Activated CD8-positive, alpha-beta memory T cell treated with anti-CD3 and anti-CD28 coated beads for 24 hours (primary cell): ENCODE measurements at regions not wholly inside any gene's neighbourhood (a gene's known extent, or its start where the extent isn't known, plus 50 kb on each side); places are given as distances from the start of the nearest gene placed in this dataset.
A peak's percentile ranks its signal among the peaks of the same experiment; 100 is the strongest.
"Not testable (repeated sequence)": the region's sequence is repeated elsewhere in the genome, so short reads cannot be mapped to it uniquely, and the experiment has no call there.

ENCODE experiments used
- DNase-seq: peaks from one replicate; pipeline ENCODE4 v3.0.0-alpha.2; 2020

DNA sequence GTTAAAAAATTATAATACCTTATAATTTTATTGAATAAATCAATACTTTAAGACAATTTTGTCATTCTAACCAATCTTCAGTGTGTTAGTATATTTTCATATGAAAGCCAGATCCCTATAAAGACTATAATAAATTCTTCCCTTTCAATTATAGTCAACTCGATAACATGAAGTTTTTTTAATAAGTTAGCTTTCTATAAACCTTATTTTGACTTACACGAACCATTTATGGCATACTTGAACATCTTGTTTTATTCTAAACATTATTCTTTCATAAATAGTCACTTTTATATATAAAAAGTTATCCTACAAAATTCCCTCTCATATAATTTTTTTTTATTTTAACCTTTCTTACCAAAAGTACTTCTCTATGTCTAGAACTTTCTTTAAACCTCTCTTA lies 1002.3 kb downstream of the TMEM121 start:
- DNase-seq: no peak

DNA sequence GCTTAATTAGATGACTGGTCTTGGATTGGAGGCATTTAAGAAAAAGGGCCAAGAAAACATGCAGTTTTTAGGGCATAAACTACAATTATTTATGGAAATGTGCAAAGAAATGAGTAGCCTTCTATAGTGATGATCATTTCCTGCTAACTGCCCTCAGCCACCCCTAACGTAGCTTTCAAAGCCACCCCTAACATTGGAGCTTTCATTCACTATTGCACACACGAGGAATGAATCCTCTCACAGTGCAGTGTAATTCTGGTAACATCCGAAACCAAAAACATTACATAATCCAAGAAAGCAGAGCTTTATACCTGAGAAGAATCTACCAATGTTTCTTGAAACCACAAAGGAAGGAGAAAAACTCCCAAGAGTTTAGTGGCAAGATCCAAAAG lies 1003.6 kb downstream of the TMEM121 start:
- DNase-seq: no peak

DNA sequence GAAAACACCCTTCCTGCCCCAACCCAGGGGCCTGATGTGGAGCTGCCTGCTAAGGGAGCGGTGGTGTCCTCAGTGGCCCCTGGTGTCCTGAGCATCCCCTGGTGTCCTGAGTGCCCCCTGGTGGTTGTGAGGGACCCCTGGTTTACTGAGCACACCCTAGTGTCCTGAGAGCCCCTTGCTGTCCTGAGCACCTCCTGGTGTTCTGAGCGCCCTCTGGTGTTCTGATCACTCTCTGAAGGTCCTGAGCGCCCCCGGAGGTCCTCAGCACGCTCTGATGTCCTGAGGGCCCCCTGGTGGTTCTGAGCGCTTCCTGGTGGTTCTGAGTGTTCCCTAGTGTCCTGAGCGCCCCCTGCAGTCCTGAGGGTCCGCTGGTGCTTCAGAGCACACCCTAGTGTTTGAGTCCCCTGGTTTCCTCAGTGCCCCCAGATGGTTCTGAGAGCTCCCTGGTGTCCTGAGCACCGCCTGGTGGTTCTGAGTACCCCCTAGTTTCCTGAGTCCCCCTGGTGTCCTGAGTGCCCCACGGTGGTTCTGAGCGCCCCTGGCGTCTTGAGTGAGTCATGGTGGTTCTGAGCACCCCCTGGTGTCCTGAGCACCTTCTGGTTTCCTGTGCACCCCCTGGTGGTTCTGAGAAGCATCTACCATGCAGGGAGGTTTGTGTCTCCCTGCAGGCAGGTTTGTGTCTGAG lies 1004.2 kb downstream of the TMEM121 start:
- DNase-seq: peak; percentile 64

DNA sequence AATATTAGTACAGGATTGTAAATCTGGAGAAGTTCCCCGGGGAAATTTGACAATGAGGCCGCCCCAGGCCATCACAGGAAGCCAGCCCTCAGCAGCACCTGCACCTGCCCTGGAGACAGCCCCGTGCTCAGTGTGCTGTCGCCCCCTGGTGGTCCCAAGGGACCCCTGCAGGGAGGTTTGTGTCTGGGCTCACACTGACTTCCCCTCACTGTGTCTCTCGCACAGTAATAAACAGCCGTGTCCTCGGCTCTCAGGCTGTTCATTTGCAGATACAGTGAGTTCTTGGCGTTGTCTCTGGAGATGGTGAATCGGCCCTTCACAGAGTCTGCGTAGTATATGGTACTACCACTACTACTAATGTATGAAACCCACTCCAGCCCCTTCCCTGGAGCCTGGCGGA lies 1011.2 kb downstream of the TMEM121 start:
- peak; percentile 66 for DNase-seq

DNA sequence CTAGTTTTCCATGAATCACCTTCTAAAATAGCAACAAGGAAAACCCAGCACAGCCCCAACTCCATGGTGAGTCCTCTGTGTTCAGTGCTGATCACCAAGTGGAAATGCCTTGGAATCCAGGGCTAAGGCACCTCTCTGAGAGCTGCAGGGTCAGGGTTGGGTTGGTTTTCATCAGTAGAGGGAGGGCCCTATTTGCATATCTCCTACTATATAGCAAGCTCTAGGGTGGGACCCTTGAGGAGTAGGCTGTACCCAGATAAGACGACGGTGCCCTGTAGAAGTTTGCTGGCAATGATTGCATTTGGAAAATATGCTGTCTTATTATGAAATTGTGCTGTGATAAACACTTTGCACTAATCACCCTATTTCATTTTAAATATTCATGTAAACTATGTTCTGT lies 1011.8 kb downstream of the TMEM121 start:
- no peak for DNase-seq

DNA sequence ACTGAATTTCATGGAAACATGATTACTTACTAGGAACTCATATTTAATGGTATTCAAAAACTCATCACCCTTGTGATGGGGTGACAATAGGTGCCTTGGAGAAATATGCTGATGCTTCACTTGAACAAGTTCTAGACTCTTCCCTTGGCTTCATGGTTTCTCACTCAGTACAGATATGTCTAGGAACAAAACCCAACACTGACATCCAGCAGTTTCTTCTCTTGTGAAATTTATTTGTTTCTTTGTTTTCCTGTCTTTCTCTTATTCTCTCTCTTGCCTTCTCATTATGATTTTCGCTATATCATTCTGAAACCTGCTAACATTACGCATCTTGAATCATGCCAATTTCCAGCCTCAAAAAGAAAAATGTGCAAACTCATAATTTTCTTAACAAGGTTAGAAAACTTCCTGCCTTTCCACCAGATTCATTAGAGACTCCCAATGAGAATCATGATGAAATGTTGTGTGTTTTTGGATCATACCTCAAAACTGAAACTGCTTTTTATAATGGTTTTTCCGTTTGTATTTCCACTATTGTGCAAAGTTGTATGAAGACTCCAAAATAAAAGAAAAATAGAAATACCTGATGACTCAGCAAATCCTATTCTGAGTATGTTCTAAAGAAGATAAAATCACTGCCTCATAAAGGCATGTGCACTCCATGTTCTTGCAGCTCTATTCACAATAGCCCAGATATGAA lies 1021.5 kb downstream of the TMEM121 start:
- no peak for DNase-seq

DNA sequence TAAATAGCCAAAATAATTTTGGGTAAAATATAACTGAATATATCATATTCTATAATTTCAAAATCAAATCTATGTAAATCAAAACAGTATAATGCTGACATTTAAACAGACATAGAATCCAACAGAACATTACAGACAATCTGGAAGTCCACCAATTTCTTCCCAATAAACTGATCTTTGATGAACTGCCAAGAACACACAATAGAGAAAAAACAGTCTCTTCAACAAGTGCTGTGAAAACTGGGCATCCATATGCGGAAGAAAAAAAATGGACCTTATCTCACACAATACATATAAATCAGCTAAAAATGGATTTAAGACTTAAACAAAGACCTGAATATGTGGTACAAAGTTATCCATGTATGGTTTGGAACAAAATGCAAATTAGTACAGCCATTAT lies 1022.7 kb downstream of the TMEM121 start:
- no peak for DNase-seq

DNA sequence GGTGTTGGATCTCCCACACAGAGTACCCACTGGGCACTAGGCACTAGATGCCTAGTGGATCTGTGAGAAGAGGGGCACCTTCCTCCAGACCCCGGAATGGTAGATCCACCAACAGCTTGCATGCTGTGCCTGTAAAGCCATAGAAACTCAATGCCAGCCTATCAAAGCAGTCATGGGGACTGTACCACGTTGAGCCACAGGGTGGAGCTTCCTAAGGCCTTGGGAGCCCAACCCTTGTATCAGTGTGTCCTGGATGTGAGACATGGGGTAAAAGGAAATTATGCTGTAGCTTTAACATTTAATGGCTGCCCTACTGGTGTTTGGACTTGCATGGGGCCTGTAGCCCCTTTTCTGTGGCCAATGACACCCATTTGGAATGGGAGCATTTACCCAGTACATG lies 1024.9 kb downstream of the TMEM121 start:
- no peak for DNase-seq

DNA sequence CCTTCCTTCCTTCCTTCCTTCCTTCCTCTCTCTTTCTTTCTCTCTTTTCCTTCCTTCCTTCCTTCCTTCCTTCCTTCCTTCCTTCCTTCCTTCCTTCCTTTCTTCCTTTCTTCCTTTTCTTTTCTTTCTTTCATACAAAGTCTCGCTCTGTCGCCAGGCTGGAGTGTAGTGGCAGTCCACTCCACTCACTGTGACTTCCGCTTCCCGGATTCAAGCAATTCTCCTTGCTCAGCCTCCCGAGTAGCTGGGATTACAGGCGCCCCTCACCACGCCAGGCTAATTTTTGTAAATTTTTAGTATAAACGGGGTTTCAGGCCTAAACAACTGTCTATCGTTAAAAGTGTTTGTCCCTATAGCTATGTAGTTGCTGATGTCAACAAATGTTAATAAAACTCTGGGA lies 1029.8 kb downstream of the TMEM121 start:
- not testable (repeated sequence) for DNase-seq

DNA sequence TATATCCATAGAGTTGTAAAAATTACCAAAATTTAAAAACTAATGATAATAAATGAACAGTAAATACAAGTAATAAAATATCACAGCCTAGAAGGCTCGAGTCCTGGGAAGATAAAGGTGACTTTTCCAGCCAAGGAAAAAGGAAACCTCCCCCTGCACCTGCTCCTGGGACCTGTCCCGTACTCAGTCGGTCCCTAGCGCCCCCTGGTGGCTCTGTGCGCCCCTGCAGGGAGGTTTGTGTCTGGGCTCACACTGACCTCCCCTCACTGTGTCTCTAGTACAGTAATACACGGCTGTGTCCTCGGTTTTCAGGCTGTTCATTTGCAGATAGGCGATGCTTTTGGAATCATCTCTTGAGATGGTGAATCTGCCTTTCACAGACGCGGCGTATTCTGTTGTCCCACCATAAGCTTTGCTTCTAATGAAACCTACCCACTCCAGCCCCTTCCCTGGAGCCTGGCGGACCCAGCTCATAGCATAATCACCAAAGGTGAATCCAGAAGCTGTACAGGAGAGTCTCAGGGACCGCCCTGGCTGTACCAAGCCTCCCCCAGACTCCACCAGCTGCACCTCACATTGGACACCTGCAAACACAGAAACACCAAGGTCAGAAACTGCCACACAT lies 1030.4 kb downstream of the TMEM121 start:
- DNase-seq: peak; percentile 93

DNA sequence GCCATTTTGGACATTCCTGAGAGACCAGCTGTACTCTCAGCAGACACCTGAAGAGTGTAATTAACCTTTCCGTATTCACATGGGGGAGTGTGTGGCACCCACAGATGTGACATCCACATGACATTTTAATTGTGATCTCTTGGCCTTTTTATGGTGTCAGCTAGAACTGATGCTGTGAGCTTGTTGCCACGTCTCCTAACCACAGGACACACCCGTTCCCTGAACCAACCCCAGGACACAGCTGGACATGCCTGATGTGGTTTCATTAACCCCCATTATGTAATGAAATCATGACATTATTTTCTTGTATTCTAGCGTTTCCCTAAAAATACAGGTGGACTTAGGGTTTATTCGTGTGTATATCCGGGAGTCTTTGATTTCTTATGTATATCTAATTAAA lies 1036.1 kb downstream of the TMEM121 start:
- no peak for DNase-seq

DNA sequence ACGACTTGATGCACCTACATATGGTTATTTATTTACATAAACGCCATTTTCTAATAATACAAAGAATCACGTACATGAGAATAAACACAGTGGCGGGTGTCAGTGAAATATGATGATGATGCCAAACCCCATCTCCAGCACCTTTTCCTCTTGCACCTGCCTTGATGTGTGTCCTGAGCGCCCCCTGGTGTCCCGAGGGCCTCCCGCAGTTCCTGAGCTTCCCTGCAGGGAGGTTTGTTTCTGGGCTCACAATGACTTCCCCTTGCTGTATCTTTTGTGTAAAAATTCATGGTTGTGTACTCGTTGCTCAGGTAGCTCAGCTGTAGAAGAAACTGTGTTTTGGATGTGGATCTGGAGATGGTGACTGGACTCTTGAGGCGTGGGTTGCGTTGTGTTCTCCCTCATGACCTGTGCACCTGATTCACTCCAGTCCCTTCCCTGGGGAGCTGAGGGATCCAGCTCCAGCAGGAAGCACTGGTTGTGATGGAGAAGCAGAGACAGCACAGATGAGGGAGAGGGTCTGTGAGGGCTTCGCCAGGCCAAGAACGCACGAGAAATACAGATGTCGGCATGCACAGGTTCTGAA lies 1037.8 kb downstream of the TMEM121 start:
- peak; percentile 85 for DNase-seq

DNA sequence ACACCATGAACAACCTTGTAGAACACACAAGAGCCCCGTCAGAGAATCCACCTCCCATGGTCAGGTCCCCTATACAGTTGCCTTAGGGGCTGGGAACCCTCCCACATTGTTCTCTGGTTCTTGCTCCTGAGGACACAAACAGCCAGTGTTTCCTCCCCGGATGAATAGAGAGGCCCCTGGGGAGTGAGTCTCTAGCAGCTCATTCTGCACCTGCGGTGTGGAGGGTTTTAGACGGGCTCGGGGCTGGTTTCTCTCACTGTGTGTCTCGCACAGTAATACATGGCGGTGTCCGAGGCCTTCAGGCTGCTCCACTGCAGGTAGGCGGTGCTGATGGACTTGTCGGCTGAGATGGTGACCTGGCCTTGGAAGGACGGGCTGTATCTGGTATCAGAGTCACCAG lies 1052.1 kb downstream of the TMEM121 start:
- no peak for DNase-seq

DNA sequence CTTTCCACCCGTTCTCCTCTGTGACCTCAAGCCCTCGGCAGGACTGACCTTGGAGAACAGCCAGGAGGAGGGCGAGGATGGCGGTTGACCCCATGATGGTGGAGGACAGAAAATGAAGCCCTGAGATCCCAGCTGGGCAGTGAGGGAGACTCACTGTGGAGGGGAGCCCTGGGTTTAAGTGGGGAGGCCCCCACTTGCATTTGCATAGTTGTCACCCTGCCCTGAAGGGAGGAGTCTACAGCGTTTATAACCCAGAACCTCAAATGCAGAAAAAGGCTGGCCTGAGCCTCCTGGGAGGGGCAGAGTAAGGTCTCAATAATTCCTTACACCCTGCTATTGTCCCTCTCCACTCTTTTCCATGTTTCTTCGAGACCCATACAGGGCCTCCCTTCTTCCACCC lies 1052.7 kb downstream of the TMEM121 start:
- DNase-seq: no peak

DNA sequence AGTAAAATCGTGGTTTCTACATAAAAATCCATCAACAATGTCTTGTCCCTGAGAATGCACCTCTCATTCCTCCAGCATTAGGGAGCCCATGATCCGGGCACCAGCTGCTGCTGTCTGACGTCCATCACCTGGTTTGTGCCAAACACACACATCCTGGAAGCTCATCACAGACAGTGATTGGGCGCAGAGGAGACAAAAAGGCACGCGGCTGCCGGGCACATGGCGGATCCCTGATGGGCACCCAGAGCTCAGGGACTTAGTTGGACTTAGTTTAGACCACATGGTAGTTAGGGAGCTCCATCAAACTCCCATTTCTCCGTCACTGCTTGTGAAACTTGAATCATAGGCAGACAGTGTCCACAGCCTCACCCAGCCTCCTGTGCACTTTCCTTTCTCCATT lies 1059.3 kb downstream of the TMEM121 start:
- no peak for DNase-seq

DNA sequence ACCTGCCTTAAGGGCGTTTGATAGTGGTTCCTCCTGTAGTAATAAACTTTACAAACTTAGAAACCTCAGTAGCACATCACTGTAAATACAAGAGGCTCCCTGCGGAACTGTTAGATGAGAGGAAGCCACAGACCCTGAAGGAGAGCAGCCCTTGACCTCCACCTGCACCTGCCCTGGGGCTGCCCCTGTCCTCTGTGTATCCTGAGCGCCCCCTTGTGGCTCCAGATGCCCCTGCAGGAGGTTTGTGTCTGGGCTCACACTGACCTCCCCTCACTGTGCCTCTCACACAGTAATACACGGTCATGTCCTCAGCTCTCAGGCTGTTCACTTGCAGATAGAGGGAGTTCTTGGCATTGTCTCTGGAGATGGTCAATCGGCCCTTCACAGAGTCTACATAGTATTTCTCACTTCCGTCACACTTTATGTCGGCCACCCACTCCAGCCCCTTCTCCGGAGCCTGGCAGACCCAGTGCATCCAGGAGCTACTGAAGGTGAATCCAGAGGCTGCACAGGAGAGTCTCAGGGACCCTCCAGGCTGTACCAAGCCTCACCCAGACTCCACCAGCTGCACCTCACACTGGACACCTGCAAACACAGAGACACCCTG lies 1059.8 kb downstream of the TMEM121 start:
- DNase-seq: peak; percentile 85

DNA sequence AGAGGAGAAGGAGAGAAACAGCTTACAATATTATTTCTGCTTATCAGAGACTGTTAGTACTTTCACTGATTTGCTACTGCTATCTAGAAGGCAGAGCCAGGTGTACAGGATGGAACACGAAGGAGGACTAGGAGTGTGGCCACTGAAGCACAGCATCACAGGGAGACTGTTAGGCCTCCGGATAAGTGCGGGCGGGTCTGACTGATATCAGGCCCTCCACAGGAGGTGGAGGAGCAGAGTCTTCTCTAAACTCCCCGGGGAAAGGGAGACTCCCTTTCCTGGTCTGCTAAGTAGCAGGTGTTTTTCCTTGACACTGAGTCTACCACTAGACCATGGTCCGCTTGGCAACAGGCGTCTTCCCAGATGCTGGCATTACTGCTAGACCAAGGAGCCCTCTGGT lies 1065.2 kb downstream of the TMEM121 start:
- not testable (repeated sequence) for DNase-seq

DNA sequence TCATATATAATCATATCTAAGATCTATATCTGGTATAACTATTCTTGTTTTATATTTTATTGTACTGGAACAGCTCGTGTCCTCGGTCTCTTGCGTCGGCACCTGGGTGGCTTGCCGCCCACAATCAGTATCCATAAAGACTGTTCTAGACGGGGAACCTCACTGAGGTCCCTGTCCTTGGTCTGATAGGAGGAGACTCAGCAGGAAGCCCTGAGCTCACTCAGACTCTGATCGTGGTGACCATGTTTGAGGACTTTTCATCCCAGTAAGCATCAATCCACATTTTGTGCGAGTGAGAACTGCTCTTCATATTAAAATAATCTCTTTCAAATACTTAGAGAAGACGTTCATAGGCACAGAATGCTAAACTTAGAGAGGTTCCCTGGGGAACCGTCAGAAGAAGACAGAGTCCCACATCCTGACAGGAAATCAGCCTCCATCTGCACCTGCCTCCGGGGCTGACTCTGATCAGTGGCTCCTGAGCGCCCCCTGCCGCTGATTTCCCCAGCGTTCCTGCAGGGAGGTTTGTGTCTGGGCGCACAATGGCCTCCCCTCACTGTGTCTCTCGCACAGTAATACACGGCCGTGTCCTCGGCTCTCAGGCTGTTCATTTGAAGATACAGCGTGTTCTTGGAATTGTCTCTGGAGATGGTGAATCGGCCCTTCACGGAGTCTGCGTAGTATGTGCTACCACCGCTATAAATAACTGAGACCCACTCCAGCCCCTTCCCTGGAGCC lies 1065.9 kb downstream of the TMEM121 start:
- peak; percentile 84 for DNase-seq

DNA sequence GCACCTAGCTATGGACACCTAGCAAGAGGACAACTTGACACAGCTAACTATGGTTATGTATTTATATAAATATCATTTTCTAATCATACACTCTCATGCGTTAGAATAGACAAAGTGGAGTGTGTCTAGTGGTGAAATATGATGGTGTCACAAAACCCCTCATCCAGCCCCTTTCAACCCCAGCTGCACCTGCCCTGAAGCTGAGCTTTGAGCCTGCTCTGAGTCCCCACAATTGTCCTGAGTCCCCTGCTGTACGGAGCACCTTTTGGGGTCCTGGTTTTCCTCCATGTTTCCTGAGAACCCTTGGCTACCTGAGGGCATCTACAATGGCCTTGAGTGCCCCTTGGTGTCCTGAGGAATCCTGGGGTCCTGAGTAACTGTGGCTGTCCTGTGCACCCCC lies 1072.8 kb downstream of the TMEM121 start:
- DNase-seq: no peak

DNA sequence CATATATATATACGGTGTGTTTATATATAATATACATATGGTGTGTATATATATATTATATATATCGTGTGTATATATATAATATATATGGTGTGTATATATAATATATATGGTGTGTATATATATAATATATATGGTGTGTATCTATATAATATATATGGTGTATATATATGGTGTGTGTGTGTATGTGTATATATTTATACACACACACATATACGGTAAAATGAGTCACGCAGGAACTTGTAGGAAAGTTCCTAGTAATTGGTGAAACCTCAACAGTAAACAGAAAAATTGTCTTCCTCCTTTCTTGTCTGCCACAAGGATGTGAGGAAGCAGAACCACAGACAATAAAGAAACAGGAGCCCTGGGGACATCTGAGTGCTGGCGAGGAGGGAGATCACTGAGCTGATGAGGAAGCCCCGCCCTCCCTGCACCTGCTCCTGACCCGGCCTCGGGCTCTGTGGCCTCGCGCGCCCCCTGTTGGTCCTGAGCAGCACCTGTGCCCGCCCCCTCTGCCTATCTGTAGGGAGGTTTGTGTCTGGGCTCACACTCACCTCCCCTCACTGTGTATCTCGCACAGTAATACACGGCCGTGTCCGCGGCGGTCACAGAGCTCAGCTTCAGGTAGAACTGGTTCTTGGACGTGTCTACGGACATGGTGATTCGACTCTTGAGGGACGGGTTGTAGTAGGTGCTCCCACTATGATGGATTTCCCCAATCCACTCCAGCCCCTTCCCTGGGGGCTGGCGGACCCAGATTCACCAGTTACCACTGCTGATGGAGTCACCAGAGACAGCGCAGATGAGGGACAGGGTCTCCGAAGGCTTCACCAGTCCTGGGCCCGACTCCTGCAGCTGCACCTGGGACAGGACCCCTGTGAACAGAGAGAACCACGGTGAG lies 1079.4 kb downstream of the TMEM121 start:
- DNase-seq: peak; percentile 91

DNA sequence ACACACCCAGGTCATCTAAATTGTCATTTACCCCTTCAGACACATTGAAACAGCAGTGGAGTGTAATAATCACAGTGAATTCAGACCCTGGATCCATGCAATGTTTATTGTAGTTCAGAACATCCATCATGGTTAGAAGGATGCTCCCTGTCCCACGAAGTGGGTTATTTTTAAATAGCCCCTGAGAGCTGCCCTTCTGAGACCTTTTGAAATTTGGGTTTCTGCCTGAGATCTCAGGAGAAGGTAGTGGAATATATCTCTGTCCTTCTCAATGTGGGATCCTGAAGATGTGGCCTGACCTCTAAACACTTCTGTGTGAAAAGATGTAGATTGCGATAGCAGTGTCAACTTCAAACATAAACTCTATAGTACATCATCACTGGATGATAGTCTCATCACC lies 1080.6 kb downstream of the TMEM121 start:
- DNase-seq: no peak

DNA sequence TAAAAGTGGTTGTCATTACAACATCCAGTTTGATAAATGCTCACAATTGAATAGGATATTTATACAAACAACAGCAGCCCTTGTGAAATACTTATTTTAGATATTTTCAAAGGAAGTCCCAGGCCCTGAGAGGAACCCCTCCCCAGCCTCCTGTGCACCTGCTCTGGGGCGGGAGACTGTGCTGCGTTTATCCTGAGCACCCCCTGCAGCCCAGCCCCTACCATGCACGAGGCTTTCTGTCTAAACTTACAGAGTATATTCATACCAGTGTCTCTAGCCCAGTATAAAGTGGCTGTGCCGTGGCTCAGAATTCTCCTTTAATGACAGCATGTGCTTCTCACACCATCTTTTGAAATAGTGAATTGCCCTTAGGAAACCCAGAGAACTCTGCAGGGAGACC lies 1084.3 kb downstream of the TMEM121 start:
- DNase-seq: no peak
